ENCODE measurements at regions not wholly inside any gene's neighbourhood (a gene's known extent, or its start where the extent isn't known, plus 50 kb on each side); places are given as distances from the start of the nearest gene placed in this dataset.

DNA sequence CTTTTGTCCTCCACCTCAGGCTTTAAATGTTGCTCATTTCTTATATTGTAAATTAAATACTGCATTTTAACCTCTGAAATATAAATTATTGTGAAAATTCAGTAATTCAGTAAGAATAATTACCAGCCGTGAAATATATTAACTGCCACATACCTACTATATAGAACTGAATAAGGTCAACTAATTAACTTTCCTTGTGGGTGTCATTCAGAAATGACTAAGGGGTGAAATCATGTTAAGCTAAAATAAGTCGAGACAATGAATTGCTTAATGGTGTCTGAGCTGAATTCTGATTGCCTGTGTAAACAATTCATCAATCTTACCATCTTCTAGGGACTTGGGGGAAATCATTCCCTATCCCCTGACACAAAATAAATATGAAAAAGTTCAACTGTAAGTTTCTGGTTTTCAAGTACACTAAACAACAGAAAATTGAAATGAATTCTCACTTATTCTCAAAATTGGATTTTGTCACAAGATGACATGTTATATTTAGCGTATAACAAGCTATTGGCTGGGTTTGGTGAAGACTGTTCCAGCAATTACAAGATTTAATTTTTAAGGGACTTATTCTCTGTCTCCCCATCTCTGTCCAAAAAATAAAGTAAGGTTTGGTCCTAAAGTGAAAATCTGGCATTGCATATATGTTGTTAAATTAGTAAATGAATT is 255.1 kb downstream of the METTL4 start:
- DNase-seq, result no peak
- H3K4me1 ChIP-seq (ENCODE audit: insufficient read depth, low read length), result no peaks in the 10 kb centered on the region

DNA sequence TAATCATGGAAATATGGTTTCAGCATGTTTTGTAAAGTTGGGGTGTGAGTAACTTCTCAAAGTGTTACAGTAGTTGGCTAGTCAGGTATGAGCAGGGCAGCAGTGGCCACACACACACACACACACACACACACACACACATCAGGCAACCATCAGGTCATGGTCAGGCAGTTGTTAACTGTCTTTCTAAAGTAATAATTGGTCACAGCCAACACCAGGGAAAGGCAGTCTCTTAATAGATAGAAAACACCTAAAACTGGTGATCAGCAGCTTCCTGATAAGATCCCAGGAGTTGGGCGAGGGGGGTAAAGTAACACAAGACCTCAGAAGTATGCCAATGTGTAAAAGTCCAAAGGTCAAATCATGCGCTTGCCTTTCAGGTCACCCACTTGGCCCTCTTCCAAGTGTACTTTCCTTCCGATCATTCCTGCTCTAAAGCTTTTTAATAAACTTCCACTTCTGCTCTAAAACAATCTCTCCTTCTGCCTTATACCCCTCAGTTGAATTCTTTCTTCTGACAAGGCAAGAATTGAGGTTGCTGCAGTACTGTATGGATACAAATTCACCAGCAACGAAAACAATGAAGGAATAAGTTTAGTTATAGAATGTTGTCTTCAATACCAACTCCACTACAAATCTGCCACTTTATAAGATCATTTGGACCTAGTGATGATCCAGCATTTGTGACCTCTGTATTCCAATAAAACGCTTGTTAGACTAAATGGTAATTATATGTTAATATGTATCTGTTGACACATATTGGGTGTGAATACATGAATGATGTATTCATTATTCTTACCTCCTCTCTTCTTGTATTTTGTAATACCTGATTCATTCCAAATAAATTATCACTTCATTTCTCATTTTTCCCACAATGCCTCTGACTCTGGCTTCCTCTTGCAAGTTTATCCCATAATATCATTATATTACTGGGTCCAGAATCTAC is 254.3 kb downstream of the METTL4 start:
- DNase-seq, result no peak
- no peaks in the 10 kb centered on the region for H3K36me3 ChIP-seq (ENCODE audit: insufficient read depth, low read length)
- no peak overlapping the region for H3K27ac ChIP-seq (ENCODE audit: low read length)
- TF ChIP-seq, protein P1, sequence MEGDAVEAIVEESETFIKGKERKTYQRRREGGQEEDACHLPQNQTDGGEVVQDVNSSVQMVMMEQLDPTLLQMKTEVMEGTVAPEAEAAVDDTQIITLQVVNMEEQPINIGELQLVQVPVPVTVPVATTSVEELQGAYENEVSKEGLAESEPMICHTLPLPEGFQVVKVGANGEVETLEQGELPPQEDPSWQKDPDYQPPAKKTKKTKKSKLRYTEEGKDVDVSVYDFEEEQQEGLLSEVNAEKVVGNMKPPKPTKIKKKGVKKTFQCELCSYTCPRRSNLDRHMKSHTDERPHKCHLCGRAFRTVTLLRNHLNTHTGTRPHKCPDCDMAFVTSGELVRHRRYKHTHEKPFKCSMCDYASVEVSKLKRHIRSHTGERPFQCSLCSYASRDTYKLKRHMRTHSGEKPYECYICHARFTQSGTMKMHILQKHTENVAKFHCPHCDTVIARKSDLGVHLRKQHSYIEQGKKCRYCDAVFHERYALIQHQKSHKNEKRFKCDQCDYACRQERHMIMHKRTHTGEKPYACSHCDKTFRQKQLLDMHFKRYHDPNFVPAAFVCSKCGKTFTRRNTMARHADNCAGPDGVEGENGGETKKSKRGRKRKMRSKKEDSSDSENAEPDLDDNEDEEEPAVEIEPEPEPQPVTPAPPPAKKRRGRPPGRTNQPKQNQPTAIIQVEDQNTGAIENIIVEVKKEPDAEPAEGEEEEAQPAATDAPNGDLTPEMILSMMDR (IDR thresholded peaks at IDR 0.05; ENCODE audit: borderline replicate concordance, extremely low read depth, low read length, poor library complexity, severe bottlenecking), result no peak
- no peak for TF ChIP-seq EZH2 (IDR thresholded peaks at IDR 0.05; ENCODE audit: borderline replicate concordance, low read depth, low read length, severe bottlenecking)
- H3K27me3 ChIP-seq (ENCODE audit: insufficient read depth, low read length, poor library complexity), result peaks cover 3% of the 10 kb centered on the region
- H3K4me3 ChIP-seq (ENCODE audit: low read depth in 1 of 2, low read length in 2 of 2), result no peak overlapping the region
- H3K4me2 ChIP-seq (ENCODE audit: insufficient read depth, low read length), result no peak overlapping the region
- H4K20me1 ChIP-seq (ENCODE audit: insufficient read depth, low read length), result no peaks in the 10 kb centered on the region
- H3K9ac ChIP-seq (ENCODE audit: low read depth, low read length), result no peak overlapping the region
- no peak for ATAC-seq (ENCODE audit: insufficient read depth, low read depth)
- no peaks in the 10 kb centered on the region for H3K4me1 ChIP-seq (ENCODE audit: insufficient read depth, low read length)
- H2AFZ ChIP-seq (ENCODE audit: low read depth, low read length), result no peak overlapping the region
- H3K9me3 ChIP-seq (ENCODE audit: insufficient read depth, low read length, severe bottlenecking), result peaks cover 6% of the 10 kb centered on the region
- no peaks in the 10 kb centered on the region for H3K79me2 ChIP-seq (ENCODE audit: insufficient read depth, low read length)

More for the DNA sequence above, 255.1 kb downstream of the METTL4 start:
- Histone ChIP-seq H3K4me2 (ENCODE audit: insufficient read depth, low read length) (no peak overlapping the region), H4K20me1 (ENCODE audit: insufficient read depth, low read length) (no peaks in the 10 kb centered on the region), H3K27me3 (ENCODE audit: insufficient read depth, low read length, poor library complexity) (peaks cover 3% of the 10 kb centered on the region), H2AFZ (ENCODE audit: low read depth, low read length) (no peak overlapping the region), H3K36me3 (ENCODE audit: insufficient read depth, low read length) (no peaks in the 10 kb centered on the region), H3K9ac (ENCODE audit: low read depth, low read length) (no peak overlapping the region), H3K4me3 (ENCODE audit: low read depth in 1 of 2, low read length in 2 of 2) (no peak overlapping the region), H3K79me2 (ENCODE audit: insufficient read depth, low read length) (no peaks in the 10 kb centered on the region), H3K9me3 (ENCODE audit: insufficient read depth, low read length, severe bottlenecking) (peaks cover 6% of the 10 kb centered on the region), H3K27ac (ENCODE audit: low read length) (no peak overlapping the region)
- ATAC-seq (ENCODE audit: insufficient read depth, low read depth), result no peak
- no peak for TF ChIP-seq EZH2 (IDR thresholded peaks at IDR 0.05; ENCODE audit: borderline replicate concordance, low read depth, low read length, severe bottlenecking)
- TF ChIP-seq, protein P1 (IDR thresholded peaks at IDR 0.05; ENCODE audit: borderline replicate concordance, extremely low read depth, low read length, poor library complexity, severe bottlenecking), result no peak

DNA sequence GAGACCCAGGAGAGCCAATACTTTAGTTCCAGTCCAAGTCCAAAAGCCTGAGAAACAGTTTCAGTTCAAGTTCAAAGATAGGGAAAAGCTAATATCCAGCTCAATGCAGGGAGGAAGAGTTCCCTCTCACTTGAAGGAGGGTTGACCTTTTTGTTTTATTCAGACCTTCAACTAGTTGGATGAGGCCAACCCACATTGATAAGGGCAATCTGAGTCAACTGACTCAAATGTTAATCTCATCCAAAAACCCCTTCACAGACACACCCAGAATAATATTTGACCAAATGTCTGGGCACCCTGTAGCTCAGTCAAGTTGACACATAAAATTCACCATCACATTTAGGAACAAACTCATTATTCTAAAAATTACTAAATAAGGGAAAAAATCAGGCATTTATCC is 246.8 kb downstream of the METTL4 start:
- Histone ChIP-seq H3K27me3 (ENCODE audit: insufficient read depth, low read length, poor library complexity) (peaks cover 5% of the 10 kb centered on the region), H3K4me1 (ENCODE audit: insufficient read depth, low read length) (no peaks in the 10 kb centered on the region), H4K20me1 (ENCODE audit: insufficient read depth, low read length) (no peaks in the 10 kb centered on the region), H3K9me3 (ENCODE audit: insufficient read depth, low read length, severe bottlenecking) (peaks cover 6% of the 10 kb centered on the region), H3K36me3 (ENCODE audit: insufficient read depth, low read length) (no peaks in the 10 kb centered on the region), H3K27ac (ENCODE audit: low read length) (no peak overlapping the region), H2AFZ (ENCODE audit: low read depth, low read length) (no peak overlapping the region), H3K4me2 (ENCODE audit: insufficient read depth, low read length) (no peak overlapping the region), H3K79me2 (ENCODE audit: insufficient read depth, low read length) (no peaks in the 10 kb centered on the region), H3K9ac (ENCODE audit: low read depth, low read length) (no peak overlapping the region), H3K4me3 (ENCODE audit: low read depth in 1 of 2, low read length in 2 of 2) (no peak overlapping the region)
- no peak for TF ChIP-seq EZH2 (IDR thresholded peaks at IDR 0.05; ENCODE audit: borderline replicate concordance, low read depth, low read length, severe bottlenecking)
- DNase-seq, result no peak
- no peak for ATAC-seq (ENCODE audit: insufficient read depth, low read depth)

GRCh38 chr18:2325308-2325849 is 245.9 kb downstream of the METTL4 start:
- Histone ChIP-seq H3K36me3 (ENCODE audit: insufficient read depth, low read length) (no peaks in the 10 kb centered on the region), H3K4me3 (ENCODE audit: low read depth in 1 of 2, low read length in 2 of 2) (no peak overlapping the region), H3K27ac (ENCODE audit: low read length) (no peak overlapping the region), H3K9ac (ENCODE audit: low read depth, low read length) (no peak overlapping the region), H3K9me3 (ENCODE audit: insufficient read depth, low read length, severe bottlenecking) (no peaks in the 10 kb centered on the region), H3K4me1 (ENCODE audit: insufficient read depth, low read length) (no peaks in the 10 kb centered on the region), H3K79me2 (ENCODE audit: insufficient read depth, low read length) (no peaks in the 10 kb centered on the region), H4K20me1 (ENCODE audit: insufficient read depth, low read length) (no peaks in the 10 kb centered on the region), H3K4me2 (ENCODE audit: insufficient read depth, low read length) (no peak overlapping the region), H2AFZ (ENCODE audit: low read depth, low read length) (no peak overlapping the region), H3K27me3 (ENCODE audit: insufficient read depth, low read length, poor library complexity) (peaks cover 8% of the 10 kb centered on the region)
- no peak for ATAC-seq (ENCODE audit: insufficient read depth, low read depth)
- TF ChIP-seq, protein P1 (IDR thresholded peaks at IDR 0.05; ENCODE audit: borderline replicate concordance, extremely low read depth, low read length, poor library complexity, severe bottlenecking), result no peak
- no peak for TF ChIP-seq EZH2 (IDR thresholded peaks at IDR 0.05; ENCODE audit: borderline replicate concordance, low read depth, low read length, severe bottlenecking)
- no peak for DNase-seq

All from DND-41 (cell line).